ENCODE measurements at regions not wholly inside any gene's neighbourhood (a gene's known extent, or its start where the extent isn't known, plus 50 kb on each side); places are given as distances from the start of the nearest gene placed in this dataset.

DNA sequence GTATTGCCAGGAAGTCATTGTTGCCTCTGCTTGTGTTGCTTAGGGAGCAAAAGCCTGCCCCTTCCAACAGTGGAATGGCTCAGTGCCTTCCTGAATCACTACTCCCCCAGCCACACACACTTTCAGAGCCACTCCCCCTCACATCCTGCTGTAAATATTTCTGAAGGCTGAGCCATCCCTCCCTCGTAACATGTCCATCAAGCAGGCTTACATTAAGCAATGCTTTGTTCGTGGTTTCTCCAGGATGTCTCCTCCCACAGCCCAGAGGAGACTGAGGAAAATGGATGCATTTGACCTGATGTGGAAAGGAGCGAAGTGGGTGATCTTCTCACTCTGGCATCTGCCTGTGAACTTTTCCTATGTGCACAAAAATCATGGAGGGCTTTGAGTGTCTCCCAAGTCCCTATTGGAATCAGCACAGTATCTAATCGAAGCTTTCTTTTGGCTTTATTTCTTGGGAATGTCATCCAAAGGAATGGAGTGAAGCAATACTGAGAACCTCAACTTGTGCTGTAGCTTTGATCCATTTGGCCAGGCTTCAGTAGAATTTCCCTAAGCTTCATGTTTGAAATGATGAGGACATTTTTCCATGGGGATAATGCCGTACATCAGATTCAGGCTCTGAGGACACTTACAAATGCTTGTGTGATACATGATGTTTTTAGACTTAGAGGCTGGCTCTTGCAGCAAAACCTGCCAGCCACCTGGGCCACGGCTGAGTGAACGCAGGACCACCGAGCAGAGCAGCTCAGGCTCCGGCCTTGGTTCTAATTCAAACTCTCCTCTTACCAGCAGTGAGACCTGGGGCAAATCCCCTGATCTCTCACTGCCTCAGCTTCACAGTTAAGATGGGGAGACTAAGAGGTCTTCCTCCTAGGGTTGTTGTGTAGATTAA, 389.1 kb downstream of the ENC1 start:
- DNase-seq = no peak

DNA sequence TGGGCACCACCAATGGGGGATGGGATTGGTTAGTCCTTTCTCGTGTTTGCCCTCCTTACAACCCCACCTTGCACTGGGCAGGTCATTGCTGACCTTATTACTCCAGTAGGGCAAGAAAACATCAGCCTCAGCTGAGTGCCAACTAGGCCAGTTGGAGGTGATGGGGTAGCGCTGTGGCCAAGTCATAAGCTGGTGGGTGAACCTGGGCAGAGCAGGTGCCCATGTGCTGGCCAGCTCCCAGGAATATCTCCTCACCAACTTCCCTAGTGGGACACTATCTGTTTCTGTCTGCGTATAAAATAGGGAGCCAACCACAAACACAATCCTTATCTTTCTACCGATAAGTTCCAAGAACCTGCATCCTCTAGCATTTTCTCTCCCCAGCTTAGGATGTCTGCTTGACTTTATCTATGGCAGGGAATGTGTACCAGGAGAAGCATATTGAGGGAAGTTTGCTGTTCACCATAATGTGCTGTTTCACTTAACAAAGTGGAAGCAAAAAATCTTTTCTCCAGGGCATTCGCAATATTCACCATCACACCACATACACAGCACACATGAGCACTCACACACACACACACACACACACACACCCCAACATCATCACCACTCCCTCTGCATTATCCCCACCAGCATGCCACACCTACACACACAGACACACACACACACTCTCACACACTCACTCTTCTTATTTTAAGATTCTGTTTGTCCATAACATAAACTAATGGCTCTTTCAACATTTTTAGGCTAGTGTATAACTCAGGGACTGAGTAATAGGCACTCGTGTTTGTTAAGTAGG, 390.0 kb downstream of the ENC1 start:
- DNase-seq = no peak

DNA sequence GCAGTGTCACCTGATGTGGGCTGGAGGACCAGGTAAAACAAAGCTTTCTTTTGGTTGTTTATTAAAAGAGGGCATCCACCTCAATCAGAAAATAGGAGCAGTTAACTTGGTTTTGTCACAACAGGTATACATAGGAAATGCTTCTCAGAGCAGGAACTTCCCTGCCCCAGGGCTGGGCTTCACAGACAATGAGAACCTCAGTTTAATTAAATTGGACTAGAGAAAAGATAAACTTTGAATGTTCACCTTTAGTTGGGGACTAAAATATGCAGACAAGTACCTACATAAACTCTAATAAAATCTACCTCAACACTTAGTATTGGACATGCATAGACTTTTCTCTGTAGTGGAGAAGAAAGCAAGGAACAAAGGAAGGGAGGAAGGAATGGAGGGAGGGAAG, 392.0 kb downstream of the ENC1 start:
- DNase-seq = no peak

DNA sequence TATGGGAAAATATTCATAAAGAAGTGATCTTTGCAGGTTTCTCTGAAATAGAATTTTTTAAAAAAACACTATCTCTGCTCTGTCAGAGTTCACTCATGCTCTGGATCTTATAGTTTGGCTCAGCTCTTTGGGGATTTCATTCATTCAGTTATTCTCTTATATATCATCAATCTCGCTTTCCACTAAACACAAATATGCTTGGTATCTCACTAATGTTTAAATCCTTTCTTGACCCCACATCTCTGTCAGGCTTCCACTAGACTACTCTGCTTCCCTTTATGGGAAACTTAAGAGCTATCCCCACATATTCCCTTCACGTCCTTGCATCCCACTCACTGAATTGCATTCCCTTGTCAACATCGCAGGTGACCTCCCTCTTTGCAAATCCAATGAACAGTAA, 396.1 kb downstream of the ENC1 start:
- no peak for DNase-seq

DNA sequence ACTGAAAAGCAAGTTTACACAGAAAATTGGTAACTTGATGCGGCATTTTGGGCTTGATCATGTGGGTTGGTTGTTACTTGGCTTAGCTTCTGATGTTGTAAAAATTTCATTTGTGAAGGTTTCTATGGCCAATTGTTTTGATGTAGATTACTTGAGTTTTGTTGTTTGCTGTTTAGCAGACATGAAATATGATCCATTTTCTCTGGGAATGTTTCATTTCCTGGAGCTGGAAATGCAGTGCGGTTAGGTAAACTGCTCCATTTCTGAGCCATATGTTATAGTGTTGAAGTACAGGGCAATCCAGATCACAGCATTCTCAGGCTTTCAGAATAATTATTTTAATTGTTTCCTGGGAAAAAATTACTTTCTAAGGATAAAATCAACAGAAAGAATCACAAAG, 396.9 kb downstream of the ENC1 start:
- DNase-seq = no peak

DNA sequence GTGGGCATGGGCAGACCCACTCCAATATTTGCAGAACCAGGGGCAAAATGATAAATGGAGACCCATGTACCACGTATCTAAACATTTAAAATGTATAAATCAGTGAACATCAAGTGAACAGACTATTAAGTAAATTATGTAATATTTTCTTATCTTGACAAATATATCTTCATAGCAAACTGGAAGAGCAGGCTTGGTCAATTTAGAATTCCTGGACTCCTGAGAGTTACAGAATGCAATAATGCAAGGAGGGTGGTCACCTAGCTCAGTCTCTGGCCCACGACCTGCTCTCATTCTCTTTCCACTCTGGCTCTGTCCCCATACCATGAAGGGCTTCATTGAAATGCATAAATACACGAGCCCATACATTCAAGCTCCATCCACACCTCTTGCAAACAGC, 398.0 kb downstream of the ENC1 start:
- DNase-seq = no peak

DNA sequence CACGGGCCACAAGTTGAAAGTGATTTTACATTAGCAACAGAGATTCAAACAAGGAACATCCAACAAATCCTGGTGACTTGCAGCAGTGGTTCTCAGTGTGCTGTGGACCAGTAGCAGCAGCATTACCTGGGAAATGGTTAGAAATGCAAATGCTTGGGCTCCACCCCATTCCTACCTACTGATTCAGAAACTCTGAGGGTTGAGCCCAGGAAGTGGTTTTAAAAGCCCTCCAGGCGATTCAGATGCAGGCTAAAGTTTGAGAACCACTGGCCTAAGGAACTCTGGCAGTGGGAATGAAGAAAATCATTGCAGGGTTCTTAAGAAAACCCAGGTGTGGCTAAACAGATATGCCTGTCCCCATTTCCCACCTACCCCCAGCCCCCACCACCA, 398.8 kb downstream of the ENC1 start:
- DNase-seq = no peak

DNA sequence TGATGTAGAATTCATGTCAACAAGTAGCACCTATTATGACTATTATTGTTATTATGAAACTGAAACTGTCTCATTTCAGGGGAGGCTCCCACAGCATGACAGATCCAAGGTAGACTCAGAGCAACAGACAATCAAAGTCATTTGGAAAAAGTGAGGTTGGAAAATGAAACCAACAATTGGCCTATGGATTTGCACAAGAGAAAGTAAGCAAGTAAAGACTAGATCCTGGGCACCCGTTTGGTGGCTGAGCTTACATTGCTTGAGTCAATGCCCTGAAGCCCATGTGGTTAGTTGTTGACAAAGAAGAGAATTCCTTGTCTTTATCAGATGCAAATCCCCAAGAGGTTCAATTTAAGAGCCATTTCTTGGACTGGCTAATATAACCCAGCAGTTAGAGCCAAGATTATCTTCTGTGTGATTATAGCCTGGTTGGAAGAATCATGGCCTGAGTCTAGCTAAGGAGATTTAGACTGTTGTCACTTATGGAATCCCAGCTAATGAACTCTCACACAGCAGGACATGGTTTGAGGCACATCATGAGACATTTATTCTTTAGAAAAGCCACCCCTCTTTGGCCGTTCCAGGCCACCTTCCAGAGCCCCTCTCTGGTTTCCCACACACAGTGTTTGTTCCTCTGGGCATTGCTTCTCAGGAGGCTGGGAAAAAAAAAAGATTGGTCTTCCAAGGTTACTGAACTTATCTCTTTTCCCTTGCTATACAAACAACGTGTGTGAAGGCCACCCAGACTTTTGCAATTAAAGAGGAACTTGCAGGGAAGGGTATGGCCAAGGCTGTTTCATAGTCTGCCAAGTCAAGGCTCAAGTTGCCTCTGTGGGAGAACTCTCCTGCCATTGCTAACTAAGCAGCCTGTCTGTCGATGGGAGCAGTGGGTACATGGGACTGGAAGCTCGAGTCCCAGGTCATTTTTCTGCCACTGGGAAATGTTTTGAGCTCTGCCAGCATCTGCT, 399.5 kb downstream of the ENC1 start:
- no peak for DNase-seq

DNA sequence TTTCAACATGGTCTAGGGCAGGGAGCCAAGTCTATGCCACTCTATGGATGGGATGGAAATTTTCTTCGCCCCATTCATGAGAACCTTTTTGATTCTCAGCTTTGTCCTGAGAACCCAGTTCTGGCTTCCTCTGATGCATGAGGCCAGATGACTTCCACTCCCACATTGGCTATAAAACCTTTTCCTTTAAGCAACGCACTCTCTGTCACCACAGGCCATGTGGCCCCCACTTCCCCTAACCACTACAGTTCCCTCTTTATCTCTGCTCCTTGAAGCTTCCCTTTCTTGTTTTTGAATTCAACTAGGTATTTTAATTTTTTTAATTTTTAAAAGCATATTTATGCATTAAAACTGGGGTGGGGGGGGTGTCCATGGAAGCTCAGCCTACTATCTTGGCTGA, 401.3 kb downstream of the ENC1 start:
- peak; percentile 4 for DNase-seq

DNA sequence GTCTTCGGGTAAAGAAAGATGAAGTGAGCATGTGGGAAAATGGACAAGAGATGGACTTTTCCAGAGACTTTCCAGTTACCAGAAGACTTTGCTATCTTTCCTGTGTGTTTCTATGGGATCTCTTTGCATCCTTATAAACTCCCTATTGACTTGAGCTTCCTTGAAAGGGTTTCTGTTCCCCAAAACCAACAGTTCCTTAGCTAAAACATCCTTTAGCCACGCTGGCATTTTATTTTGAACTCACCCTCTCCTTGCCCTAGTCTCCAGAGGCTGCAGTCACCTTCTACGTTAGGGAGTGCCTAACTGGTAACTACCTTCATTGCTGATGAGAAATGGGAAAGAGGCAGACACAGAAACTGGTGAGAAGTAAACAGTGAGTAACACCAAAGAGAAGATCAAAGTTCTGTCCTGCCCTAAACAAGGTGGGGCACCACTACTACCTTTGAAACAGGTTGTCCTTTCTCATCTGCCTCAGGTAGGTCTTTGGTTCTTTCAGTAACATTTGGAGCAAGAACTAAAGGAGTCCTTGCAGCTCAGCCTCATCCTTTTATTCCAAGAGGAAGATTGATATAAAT, 402.9 kb downstream of the ENC1 start:
- DNase-seq = no peak

DNA sequence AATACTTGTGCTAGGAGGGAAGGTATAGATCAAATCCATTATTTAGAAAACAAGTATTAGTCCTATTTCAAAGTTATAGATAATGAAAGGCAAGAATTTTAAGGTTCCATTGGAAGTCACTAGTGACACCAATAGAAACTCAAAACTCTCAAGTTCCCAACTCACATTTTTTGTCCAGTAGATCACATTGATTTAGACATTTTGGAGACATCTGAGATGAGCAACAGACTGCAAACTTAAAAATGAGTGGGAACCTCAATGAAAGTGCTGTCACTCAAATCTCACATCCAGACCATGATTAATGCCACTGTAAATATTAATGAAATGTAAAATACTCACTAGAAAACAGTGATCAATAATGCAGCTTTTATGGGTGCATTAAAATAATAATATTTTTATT, 405.0 kb downstream of the ENC1 start:
- no peak for DNase-seq

DNA sequence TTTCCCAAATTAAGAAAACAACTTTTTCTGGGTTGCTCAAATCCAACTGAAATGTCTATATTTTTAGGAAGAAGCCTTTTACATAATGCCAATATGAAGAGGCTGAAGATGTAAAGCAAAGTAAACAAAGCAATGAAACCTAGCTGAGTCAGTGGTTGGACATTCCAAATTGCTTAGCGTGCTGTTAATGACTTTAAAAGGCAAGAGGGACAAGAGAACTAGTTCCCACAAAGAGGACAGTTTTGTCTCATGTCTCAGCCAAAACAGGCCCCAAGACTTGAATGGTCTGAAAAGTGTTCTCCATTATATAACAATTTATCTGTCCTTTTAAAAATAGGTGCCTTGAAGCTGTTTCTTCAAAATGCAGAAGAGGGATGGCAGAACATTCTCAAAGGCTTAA, 407.0 kb downstream of the ENC1 start:
- no peak for DNase-seq

DNA sequence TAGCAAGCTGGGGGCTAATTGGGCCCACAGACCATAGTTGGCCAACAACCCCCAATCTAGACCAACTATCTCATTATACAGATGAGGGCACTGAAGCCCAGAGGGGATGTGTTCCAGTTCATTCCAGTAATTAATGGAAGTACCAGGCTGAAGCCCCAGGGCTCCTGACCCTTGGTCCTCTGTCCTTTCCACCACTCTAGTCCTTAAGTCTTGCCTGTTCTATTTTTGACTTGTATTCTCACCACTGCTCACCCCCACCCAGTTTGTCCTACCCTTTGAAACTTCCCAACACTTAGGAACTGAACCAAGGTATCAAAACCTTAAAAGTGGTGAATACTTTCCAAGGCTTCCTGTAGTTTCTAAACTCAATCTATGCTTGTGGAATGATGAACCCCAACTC, 407.4 kb downstream of the ENC1 start:
- DNase-seq = no peak

DNA sequence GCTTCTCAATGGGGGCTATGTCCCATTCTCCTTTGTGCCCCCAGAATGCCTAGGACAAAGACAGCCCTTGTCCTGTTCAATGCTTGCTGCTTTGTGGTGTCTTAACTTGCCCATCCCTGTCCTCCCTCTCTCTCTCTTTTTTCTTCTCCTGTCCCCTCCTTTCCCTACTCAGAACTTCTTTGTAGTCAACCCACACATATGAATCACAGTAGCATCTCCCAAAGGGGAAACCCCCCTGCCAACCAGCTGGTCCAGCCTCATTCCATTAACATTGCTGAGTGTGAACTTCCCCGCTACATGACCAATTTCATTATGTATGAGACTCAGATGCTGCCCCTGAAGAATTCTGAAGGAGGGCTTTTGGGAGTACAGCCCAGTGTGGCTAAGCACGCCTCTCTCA, 408.3 kb downstream of the ENC1 start:
- DNase-seq = no peak

DNA sequence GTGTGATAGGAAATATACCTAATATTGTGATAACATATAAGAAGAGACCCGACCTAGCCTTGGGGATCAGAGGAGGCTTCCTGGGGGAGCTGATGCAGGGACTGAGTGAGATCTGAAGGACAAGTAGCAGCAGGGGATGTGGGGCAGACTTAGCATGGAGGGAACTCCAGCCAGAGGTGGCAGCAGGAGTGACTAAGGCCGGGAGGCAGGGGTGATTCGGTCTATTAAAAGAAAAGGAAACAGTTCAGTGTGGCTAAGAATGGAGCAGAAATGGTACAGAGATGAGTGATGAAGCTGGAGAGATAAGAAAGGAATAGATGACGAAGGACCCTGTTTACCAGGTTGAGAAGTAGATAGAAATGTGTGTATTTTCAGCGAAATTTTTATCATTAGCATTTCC, 408.8 kb downstream of the ENC1 start:
- DNase-seq = no peak

DNA sequence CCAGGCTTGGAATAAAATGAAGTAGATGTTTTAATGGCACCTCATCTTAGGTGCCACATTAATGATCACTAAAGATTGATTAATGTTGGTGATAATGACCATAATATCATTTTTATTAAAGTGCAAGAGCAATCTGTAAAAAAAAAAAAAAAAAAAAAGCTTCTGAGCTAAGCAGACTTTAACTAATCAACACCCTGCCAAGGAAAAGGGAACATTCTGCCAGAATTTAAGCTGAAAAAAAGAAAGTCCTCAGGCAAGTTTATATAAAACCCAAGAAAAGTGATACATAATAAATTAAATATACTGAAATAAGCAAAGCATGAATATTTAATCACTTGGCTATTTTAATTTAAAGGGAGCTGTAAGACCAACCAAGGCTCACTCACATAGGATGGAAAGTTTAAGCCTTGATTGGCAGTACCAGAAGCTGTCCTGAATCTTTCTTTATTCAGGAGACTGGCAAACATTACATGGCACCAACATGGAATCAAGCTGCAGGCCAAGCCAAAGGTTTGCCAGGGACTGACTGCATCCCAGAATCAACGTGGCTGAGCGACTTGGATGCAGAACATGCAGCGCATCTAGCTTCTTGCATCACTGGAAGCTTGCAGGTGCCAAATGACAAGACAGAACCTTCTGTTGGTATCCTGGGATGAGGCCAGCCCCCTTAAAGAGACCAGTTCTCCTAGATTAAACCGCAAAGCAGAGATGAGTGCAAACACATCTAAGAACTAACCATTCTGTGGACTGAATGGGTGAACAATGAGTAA, 413.6 kb downstream of the ENC1 start:
- DNase-seq = no peak

DNA sequence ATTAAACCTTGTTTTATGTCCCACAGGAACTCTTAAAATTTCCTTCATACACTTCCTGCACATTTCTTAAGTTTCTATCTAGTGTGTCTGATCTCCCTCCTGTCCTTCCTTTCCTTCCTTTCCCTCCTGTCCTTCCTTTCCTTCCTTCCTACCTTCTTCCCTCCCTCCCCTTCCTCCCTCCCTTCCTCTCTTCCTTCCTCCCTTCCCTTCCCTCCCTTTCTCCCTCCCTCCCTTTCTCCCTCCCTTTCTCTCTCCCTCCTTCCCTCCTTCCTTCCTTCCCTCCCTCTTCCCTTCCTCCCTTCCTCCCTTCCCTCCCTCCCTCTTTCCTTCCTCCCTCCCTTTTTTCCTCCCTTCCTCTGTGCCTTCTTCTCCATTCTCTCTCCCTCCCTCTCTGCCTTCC, 414.9 kb downstream of the ENC1 start:
- DNase-seq = no peak

DNA sequence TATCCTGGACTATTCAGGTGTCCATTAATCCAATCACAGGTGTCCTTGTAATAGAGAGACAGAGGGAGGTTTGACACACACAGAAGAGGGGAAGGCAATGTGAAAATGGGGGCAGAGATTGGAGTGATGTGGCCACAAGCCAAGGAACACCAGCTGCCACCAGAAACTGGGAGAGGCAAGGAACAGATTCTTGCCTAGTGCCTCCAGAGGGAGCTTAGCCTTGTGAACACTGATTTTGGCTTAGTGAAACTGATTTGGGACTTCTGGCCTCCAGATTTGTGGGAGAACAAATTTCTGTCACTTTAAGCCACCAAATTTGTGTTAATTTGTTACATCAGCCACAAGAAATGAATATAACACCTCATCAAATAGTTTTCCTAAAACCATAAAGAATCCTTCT, 416.2 kb downstream of the ENC1 start:
- no peak for DNase-seq

DNA sequence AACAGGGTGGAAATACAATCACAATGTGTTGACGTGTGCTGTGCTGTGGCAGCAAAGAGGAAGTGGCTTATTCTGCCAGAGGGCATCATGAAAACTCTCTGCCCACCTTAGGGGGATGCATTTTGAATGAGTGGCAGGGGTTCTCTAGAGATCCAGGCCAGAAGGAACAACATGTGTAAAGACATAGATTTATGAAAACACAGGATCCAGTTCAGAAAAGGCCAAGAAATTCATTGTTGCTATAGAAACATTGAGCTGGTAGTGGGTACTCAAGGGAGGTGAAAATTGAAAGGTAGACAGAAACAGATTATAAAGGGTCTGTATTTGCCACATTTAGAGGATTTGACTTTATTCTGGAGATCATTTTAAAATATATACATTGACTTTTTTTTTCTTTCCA, 417.7 kb downstream of the ENC1 start:
- no peak for DNase-seq

DNA sequence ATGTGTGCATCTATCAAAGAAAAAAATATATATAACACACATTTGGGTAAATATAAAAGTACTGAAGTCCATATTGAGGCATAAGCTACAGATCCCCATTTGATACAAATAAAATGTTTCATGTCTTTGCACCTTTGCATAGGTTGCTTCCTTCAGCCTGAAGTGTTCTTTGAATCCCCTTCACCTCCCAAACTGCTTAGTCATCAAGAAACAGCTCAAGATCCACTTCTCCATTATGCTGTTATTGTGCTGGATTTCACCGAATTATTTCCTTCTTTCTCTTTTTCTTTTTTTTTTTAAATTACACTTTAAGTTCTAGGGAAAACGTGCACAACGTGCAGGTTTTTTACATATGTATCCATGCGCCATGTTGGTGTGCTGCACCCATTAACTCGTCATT, 419.1 kb downstream of the ENC1 start:
- DNase-seq = no peak

DNA sequence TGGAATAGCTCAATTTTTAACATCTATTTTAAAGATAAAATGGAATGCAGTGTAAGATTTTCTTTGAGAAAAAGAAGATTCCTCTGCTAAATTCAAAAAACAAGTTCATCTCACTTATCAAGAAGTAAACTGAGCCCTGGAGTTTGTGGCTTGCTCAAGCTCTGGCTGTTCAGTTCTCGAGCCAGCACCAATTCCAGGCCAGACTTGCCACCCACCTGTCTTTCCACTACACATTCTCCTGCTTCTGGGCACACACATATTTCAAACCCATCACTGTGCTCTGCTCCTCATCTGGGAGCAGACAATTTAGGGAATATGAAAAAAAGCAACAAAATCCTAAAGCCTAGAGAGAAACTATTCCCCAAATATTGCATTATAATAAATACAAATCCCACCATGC, 424.5 kb downstream of the ENC1 start:
- no peak for DNase-seq

DNA sequence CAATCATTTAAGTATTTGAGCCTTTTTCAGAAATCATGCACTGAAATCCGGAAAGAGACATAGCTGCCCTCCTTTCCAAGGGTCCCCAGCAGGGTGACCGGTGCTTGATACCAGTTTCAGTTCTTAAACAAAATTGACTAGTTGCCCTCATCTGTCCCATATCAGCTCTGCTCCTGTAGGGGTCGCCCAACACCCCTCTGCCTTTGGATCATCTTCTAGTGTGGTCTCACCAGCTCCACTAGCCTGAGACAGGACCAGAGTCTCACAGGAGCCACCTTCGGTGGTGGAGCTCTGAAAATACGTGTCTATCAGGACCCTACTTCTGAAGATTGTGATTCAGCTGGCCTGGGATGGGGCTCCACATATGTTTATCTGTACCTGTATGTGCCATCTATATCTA, 428.2 kb downstream of the ENC1 start:
- DNase-seq = peak; percentile 14
